Skin epidermis (tissue), 12 donors: ENCODE measurements at regions not wholly inside any gene's neighbourhood (a gene's known extent, or its start where the extent isn't known, plus 50 kb on each side); places are given as distances from the start of the nearest gene placed in this dataset.
"Not testable (repeated sequence)": the region's sequence is repeated elsewhere in the genome, so short reads cannot be mapped to it uniquely, and the experiment has no call there.

Source experiments
- H3K27ac ChIP-seq, 21 experiments: fragments of 200-600 bp; sonication (generic) in 11 of 21; one replicate each; pipeline ENCODE4 v1.5.0; 2020; ENCODE audit warnings: mild to moderate bottlenecking in 3 of 21, inconsistent platforms in 2 of 21, moderate library complexity in 2 of 21
- H3K4me3 ChIP-seq, 7 experiments: fragments of 200-600 bp; sonication (generic) in 2 of 7; one replicate each; pipeline ENCODE4 v1.5.0; 2020; ENCODE audit warnings: inconsistent platforms in 2 of 7, mild to moderate bottlenecking in 2 of 7, moderate library complexity in 1 of 7

- peak overlapping the region in 2 of 7 experiments; percentile 8 to 12 for H3K4me3 ChIP-seq
Observed at GRCh38 chr1:208731981-208732821, 488.0 kb upstream of the PLXNA2 start.

GRCh38 chr1:208737161-208737560 is 493.0 kb upstream of the PLXNA2 start:
- no peak overlapping the region for H3K4me3 ChIP-seq
- H3K27ac ChIP-seq: no peak overlapping the region

More at GRCh38 chr1:208731981-208732821, 488.0 kb upstream of the PLXNA2 start:
- peak overlapping the region in 1 of 21 experiments; percentile 23 for H3K27ac ChIP-seq

GRCh38 chr1:208737922-208738321 is 493.7 kb upstream of the PLXNA2 start:
- H3K4me3 ChIP-seq: no peak overlapping the region
- no peak overlapping the region for H3K27ac ChIP-seq

- H3K27ac ChIP-seq, H3K4me3 ChIP-seq: not testable (repeated sequence)
Observed at GRCh38 chr1:208739636-208740035, 495.5 kb upstream of the PLXNA2 start.

- Histone ChIP-seq H3K27ac (no peak overlapping the region), H3K4me3 (no peak overlapping the region)
Observed at GRCh38 chr1:208741296-208741695, 497.1 kb upstream of the PLXNA2 start.

GRCh38 chr1:208743361-208743760 is 499.2 kb upstream of the PLXNA2 start:
- H3K4me3 ChIP-seq: no peak overlapping the region
- no peak overlapping the region for H3K27ac ChIP-seq

- Histone ChIP-seq H3K4me3 (no peak overlapping the region), H3K27ac (no peak overlapping the region)
Observed at GRCh38 chr1:208747979-208748378, 503.8 kb upstream of the PLXNA2 start.

- H3K4me3 ChIP-seq: no peak overlapping the region
- no peak overlapping the region for H3K27ac ChIP-seq
Observed at GRCh38 chr1:208748387-208749165, 504.4 kb upstream of the PLXNA2 start.

GRCh38 chr1:208756339-208756981 is 512.3 kb upstream of the PLXNA2 start:
- H3K4me3 ChIP-seq: no peak overlapping the region
- H3K27ac ChIP-seq: no peak overlapping the region

GRCh38 chr1:208757846-208758245 is 513.7 kb upstream of the PLXNA2 start:
- Histone ChIP-seq H3K27ac (no peak overlapping the region), H3K4me3 (no peak overlapping the region)

GRCh38 chr1:208759255-208759654 is 515.1 kb upstream of the PLXNA2 start:
- Histone ChIP-seq H3K4me3 (no peak overlapping the region), H3K27ac (no peak overlapping the region)

GRCh38 chr1:208763971-208764370 is 519.8 kb upstream of the PLXNA2 start:
- Histone ChIP-seq H3K27ac (no peak overlapping the region), H3K4me3 (no peak overlapping the region)

- no peak overlapping the region for H3K27ac ChIP-seq
Observed at GRCh38 chr1:208766832-208767231, 522.6 kb upstream of the PLXNA2 start.

GRCh38 chr1:208767816-208768215 is 523.6 kb upstream of the PLXNA2 start:
- no peak overlapping the region for H3K4me3 ChIP-seq
- H3K27ac ChIP-seq: no peak overlapping the region

More at GRCh38 chr1:208766832-208767231, 522.6 kb upstream of the PLXNA2 start:
- no peak overlapping the region for H3K4me3 ChIP-seq

- H3K27ac ChIP-seq: no peak overlapping the region
- H3K4me3 ChIP-seq: no peak overlapping the region
Observed at GRCh38 chr1:208772891-208773290, 528.7 kb upstream of the PLXNA2 start.

GRCh38 chr1:208775841-208776240 is 531.7 kb upstream of the PLXNA2 start:
- Histone ChIP-seq H3K4me3 (no peak overlapping the region), H3K27ac (no peak overlapping the region)

- H3K27ac ChIP-seq: no peak overlapping the region
- H3K4me3 ChIP-seq: no peak overlapping the region
Observed at GRCh38 chr1:208778417-208778816, 534.2 kb upstream of the PLXNA2 start.

GRCh38 chr1:208781391-208782045 is 537.3 kb upstream of the PLXNA2 start:
- Histone ChIP-seq H3K4me3 (no peak overlapping the region), H3K27ac (no peak overlapping the region)

GRCh38 chr1:208782186-208782585 is 538.0 kb upstream of the PLXNA2 start:
- no peak overlapping the region for H3K27ac ChIP-seq

GRCh38 chr1:208785629-208786028 is 541.4 kb upstream of the PLXNA2 start:
- no peak overlapping the region for H3K27ac ChIP-seq
- H3K4me3 ChIP-seq: no peak overlapping the region

More at GRCh38 chr1:208782186-208782585, 538.0 kb upstream of the PLXNA2 start:
- no peak overlapping the region for H3K4me3 ChIP-seq
